GM20000 (cell line): ENCODE measurements at regions not wholly inside any gene's neighbourhood (a gene's known extent, or its start where the extent isn't known, plus 50 kb on each side); places are given as distances from the start of the nearest gene placed in this dataset.

Experiments
- DNase-seq: peaks from one replicate; pipeline ENCODE4 v3.0.0; 2012; ENCODE audit warnings: low spot score
- TF ChIP-seq, protein P1 (sequence below): IDR thresholded peaks from 2 replicates; pipeline ENCODE4 v1.5.1; 2012; ENCODE audit warnings: mild to moderate bottlenecking, control low read depth; ENCODE audit errors: extremely low read depth, missing control alignments

DNA sequence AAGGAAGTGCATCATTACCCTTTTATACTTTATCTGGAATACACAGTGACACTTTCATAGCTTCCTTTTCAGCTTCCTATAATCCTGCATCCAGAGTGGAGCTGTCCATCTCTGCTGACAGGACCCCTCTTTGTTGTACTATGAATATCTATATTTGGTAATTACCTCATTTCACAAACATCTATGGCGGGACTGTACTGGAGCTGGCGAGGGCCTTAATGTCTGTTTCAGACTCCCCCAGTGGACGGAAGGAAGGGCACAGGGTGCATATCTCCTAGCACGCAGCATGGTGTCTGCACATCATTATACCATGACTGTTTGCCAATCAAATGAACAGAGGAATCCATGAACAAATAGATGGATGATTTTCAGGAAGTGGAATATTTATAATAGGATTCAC, 142.3 kb downstream of the SOX11 start:
- TF ChIP-seq, protein P1, sequence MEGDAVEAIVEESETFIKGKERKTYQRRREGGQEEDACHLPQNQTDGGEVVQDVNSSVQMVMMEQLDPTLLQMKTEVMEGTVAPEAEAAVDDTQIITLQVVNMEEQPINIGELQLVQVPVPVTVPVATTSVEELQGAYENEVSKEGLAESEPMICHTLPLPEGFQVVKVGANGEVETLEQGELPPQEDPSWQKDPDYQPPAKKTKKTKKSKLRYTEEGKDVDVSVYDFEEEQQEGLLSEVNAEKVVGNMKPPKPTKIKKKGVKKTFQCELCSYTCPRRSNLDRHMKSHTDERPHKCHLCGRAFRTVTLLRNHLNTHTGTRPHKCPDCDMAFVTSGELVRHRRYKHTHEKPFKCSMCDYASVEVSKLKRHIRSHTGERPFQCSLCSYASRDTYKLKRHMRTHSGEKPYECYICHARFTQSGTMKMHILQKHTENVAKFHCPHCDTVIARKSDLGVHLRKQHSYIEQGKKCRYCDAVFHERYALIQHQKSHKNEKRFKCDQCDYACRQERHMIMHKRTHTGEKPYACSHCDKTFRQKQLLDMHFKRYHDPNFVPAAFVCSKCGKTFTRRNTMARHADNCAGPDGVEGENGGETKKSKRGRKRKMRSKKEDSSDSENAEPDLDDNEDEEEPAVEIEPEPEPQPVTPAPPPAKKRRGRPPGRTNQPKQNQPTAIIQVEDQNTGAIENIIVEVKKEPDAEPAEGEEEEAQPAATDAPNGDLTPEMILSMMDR = no peak
- DNase-seq = no peak

GRCh38 chr2:5839550-5839949, 147.4 kb downstream of the SOX11 start:
- no peak for DNase-seq

GRCh38 chr2:5841126-5841525, 148.9 kb downstream of the SOX11 start:
- TF ChIP-seq, protein P1 = no peak
- no peak for DNase-seq

More at GRCh38 chr2:5839550-5839949, 147.4 kb downstream of the SOX11 start:
- TF ChIP-seq, protein P1 = no peak

GRCh38 chr2:5842326-5842725, 150.1 kb downstream of the SOX11 start:
- TF ChIP-seq, protein P1 = no peak
- DNase-seq = no peak

- TF ChIP-seq, protein P1 = no peak
- DNase-seq = no peak
Observed at GRCh38 chr2:5845798-5846330, 153.7 kb downstream of the SOX11 start.

GRCh38 chr2:5846881-5847280, 154.7 kb downstream of the SOX11 start:
- TF ChIP-seq, protein P1 = no peak
- DNase-seq = no peak

- no peak for DNase-seq
- TF ChIP-seq, protein P1 = no peak
Observed at GRCh38 chr2:5849562-5849961, 157.4 kb downstream of the SOX11 start.

GRCh38 chr2:5851410-5851809, 159.2 kb downstream of the SOX11 start:
- DNase-seq = no peak
- TF ChIP-seq, protein P1 = no peak
